ENCODE measurements at regions not wholly inside any gene's neighbourhood (a gene's known extent, or its start where the extent isn't known, plus 50 kb on each side); places are given as distances from the start of the nearest gene placed in this dataset.

- H3K27me3 ChIP-seq (ENCODE audit: insufficient read depth) = no peaks in the 10 kb centered on the region
- H3F3A ChIP-seq (replicated peaks; ENCODE audit: insufficient read depth) = no peaks in the 10 kb centered on the region
- H4K20me1 ChIP-seq (ENCODE audit: insufficient read depth) = no peaks in the 10 kb centered on the region
- H3K27ac ChIP-seq (ENCODE audit: low read depth in 2 of 2, low read length in 1 of 2) = no peak overlapping the region
- ChIA-PET POLR2A (no interaction called here), CTCF (no interaction called here)
- WGBS (ENCODE audit: low lambda C conversion rate) = 18% methylated on average over 1 of the region's 1 CpG
- H3K79me2 ChIP-seq (ENCODE audit: insufficient read depth) = no peaks in the 10 kb centered on the region
- no peak overlapping the region for H3K4me2 ChIP-seq
- TF ChIP-seq REST (IDR thresholded peaks at IDR 0.05; ENCODE audit: low read depth, low read length) (no peak), ZBTB33 (IDR thresholded peaks at IDR 0.05; ENCODE audit: borderline replicate concordance, low read depth) (no peak), NRF1 (IDR thresholded peaks at IDR 0.05; ENCODE audit: low read depth, low read length) (no peak), FOXJ3 (CRISPR knock-in tag; IDR thresholded peaks at IDR 0.05) (no peak), NFIC (IDR thresholded peaks at IDR 0.05; ENCODE audit: borderline replicate concordance) (no peak), FOXM1 (IDR thresholded peaks at IDR 0.05; ENCODE audit: low read depth) (no peak), ELF1 (IDR thresholded peaks at IDR 0.05) (no peak), FOSL2 (IDR thresholded peaks at IDR 0.05; ENCODE audit: borderline replicate concordance, low read depth) (no peak), POLR2AphosphoS5 (IDR thresholded peaks at IDR 0.05; ENCODE audit: low read depth, low read length) (no peak), GABPA (IDR thresholded peaks at IDR 0.05; ENCODE audit: low read depth) (no peak), SMC3 (IDR thresholded peaks at IDR 0.05; ENCODE audit: low read depth, low read length) (no peak), RAD21 (IDR thresholded peaks at IDR 0.05; ENCODE audit: low read length) (no peak), RFX5 (IDR thresholded peaks at IDR 0.05; ENCODE audit: low read length) (no peak), GATA2 (CRISPR knock-in tag; IDR thresholded peaks at IDR 0.05) (no peak), YY1 (IDR thresholded peaks at IDR 0.05; ENCODE audit: low read depth) (no peak), TCF12 (IDR thresholded peaks at IDR 0.05) (no peak), JUND (IDR thresholded peaks at IDR 0.05) (no peak)
- TF ChIP-seq, protein P1, sequence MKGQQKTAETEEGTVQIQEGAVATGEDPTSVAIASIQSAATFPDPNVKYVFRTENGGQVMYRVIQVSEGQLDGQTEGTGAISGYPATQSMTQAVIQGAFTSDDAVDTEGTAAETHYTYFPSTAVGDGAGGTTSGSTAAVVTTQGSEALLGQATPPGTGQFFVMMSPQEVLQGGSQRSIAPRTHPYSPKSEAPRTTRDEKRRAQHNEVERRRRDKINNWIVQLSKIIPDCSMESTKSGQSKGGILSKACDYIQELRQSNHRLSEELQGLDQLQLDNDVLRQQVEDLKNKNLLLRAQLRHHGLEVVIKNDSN (IDR thresholded peaks at IDR 0.05; ENCODE audit: borderline replicate concordance, low read depth) = no peak
- TF ChIP-seq, protein P2, sequence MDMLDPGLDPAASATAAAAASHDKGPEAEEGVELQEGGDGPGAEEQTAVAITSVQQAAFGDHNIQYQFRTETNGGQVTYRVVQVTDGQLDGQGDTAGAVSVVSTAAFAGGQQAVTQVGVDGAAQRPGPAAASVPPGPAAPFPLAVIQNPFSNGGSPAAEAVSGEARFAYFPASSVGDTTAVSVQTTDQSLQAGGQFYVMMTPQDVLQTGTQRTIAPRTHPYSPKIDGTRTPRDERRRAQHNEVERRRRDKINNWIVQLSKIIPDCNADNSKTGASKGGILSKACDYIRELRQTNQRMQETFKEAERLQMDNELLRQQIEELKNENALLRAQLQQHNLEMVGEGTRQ (IDR thresholded peaks at IDR 0.05; ENCODE audit: borderline replicate concordance, low read depth, low read length) = no peak
- TF ChIP-seq, protein P3, sequence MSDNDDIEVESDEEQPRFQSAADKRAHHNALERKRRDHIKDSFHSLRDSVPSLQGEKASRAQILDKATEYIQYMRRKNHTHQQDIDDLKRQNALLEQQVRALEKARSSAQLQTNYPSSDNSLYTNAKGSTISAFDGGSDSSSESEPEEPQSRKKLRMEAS (IDR thresholded peaks at IDR 0.05; ENCODE audit: low read depth) = no peak
- H3K9me3 ChIP-seq = no peaks in the 10 kb centered on the region
- H2AFZ ChIP-seq (ENCODE audit: low read depth) = no peak overlapping the region
- H3K9me2 ChIP-seq = no peaks in the 10 kb centered on the region
- DNase-seq = no peak
- H3K4me1 ChIP-seq (ENCODE audit: control insufficient read depth in 1 of 2, insufficient read depth in 2 of 2, low read depth in 1 of 2, low read length in 1 of 2) = no peaks in the 10 kb centered on the region
- H3K4me3 ChIP-seq (ENCODE audit: low read depth in 2 of 2, low read length in 1 of 2) = no peak overlapping the region
- H3K36me3 ChIP-seq (replicated peaks in 1 of 2; ENCODE audit: control insufficient read depth in 1 of 2, insufficient read depth in 2 of 2, low read length in 1 of 2) = no peaks in the 10 kb centered on the region
- no peak overlapping the region for H3K9ac ChIP-seq
Observed at GRCh38 chr4:12124138-12124537, 695.4 kb upstream of the HS3ST1 start.
